HG02678 (cell line): ENCODE measurements at regions not wholly inside any gene's neighbourhood (a gene's known extent, or its start where the extent isn't known, plus 50 kb on each side); places are given as distances from the start of the nearest gene placed in this dataset.
"Not testable (repeated sequence)": the region's sequence is repeated elsewhere in the genome, so short reads cannot be mapped to it uniquely, and the experiment has no call there.

Experiments
- ATAC-seq: cut with Tn5 transposase; IDR thresholded peaks from one replicate; pipeline ENCODE4 v1.9.1; 2021; ENCODE audit warnings: mild to moderate bottlenecking, moderate library complexity; ENCODE audit not compliant: unreplicated experiment

- no peak for ATAC-seq
These were observed 305.0 kb downstream of the RASEF start for GRCh38 chr9:82757924-82758323.

GRCh38 chr9:82761027-82761426 is 301.9 kb downstream of the RASEF start:
- ATAC-seq, result no peak

GRCh38 chr9:82761956-82762355 is 301.0 kb downstream of the RASEF start:
- no peak for ATAC-seq

GRCh38 chr9:82763656-82764055 is 299.3 kb downstream of the RASEF start:
- no peak for ATAC-seq

- no peak for ATAC-seq
These were observed 298.8 kb downstream of the RASEF start for GRCh38 chr9:82764061-82764668.

- not testable (repeated sequence) for ATAC-seq
These were observed 288.2 kb downstream of the RASEF start for GRCh38 chr9:82774707-82775231.

- ATAC-seq, result no peak
These were observed 286.4 kb downstream of the RASEF start for GRCh38 chr9:82776508-82776907.

GRCh38 chr9:82777366-82777765 is 285.6 kb downstream of the RASEF start:
- no peak for ATAC-seq

GRCh38 chr9:82778923-82779322 is 284.0 kb downstream of the RASEF start:
- ATAC-seq, result not testable (repeated sequence)

GRCh38 chr9:82780017-82780416 is 282.9 kb downstream of the RASEF start:
- no peak for ATAC-seq

GRCh38 chr9:82781921-82782392 is 281.0 kb downstream of the RASEF start:
- no peak for ATAC-seq

- ATAC-seq, result no peak
These were observed 279.9 kb downstream of the RASEF start for GRCh38 chr9:82783045-82783444.

- no peak for ATAC-seq
These were observed 278.4 kb downstream of the RASEF start for GRCh38 chr9:82784589-82784988.

- ATAC-seq, result no peak
These were observed 273.7 kb downstream of the RASEF start for GRCh38 chr9:82789155-82789824.

- ATAC-seq, result no peak
These were observed 272.1 kb downstream of the RASEF start for GRCh38 chr9:82790875-82791274.

GRCh38 chr9:82791692-82792091 is 271.2 kb downstream of the RASEF start:
- no peak for ATAC-seq

GRCh38 chr9:82797534-82797933 is 265.4 kb downstream of the RASEF start:
- no peak for ATAC-seq

- no peak for ATAC-seq
These were observed 263.7 kb downstream of the RASEF start for GRCh38 chr9:82799286-82799685.

GRCh38 chr9:82805027-82805426 is 257.9 kb downstream of the RASEF start:
- ATAC-seq, result no peak

GRCh38 chr9:82808478-82808877 is 254.5 kb downstream of the RASEF start:
- no peak for ATAC-seq

GRCh38 chr9:82810915-82811314 is 252.0 kb downstream of the RASEF start:
- no peak for ATAC-seq

- no peak for ATAC-seq
These were observed 243.7 kb downstream of the RASEF start for GRCh38 chr9:82819260-82819659.
